ENCODE measurements at regions not wholly inside any gene's neighbourhood (a gene's known extent, or its start where the extent isn't known, plus 50 kb on each side); places are given as distances from the start of the nearest gene placed in this dataset.

DNA sequence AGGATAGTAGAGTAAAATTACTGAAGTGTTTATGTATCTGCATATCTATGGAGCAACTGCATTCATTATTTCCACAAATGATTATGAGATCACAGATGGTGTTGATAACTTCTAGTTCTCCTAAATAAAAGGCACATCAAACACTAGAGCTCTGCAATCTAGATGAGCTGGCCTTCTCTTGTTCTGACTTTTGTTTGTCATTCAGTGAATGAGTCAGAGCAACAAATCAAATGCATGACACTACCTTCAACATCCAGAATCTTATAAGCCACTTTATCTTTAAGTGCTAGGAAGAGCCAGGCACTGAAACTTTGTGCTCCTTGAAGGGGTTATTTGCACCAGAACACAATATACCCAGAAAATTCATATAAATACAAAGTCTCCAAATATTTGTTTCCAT is 456.0 kb downstream of the PCDH17 start:
- 0 out of 4 replicates have a peak, but pooled peaks cover 0 to under 1% of the 10 kb centered on the region in 2 experiments for H3K4me1 Mint-ChIP-seq
- H3K27ac Mint-ChIP-seq = no peak overlapping the region
- Histone ChIP-seq H3K9ac (ENCODE audit: extremely low read depth, insufficient read length, low read length) (no peak overlapping the region), H3K23me2 (ENCODE audit: insufficient read length, low read depth, low read length, poor library complexity, severe bottlenecking) (no peaks in the 10 kb centered on the region), H3T11ph (ENCODE audit: low read length) (no peak overlapping the region), H4K91ac (ENCODE audit: insufficient read length, low read depth, low read length) (no peak overlapping the region), H3K9me3 (ENCODE audit: control insufficient read depth, low read depth, low read length) (no peaks in the 10 kb centered on the region), H3K4ac (ENCODE audit: low read depth, low read length) (no peak overlapping the region), H3K79me2 (ENCODE audit: insufficient read depth, low read length) (no peaks in the 10 kb centered on the region), H2AK5ac (ENCODE audit: insufficient read length, low read length) (no peak overlapping the region), H3K14ac (ENCODE audit: insufficient read depth, low read length) (no peak overlapping the region), H2BK12ac (ENCODE audit: insufficient read length, low read depth, low read length) (no peak overlapping the region), H3K4me1 (ENCODE audit: insufficient read depth, low read length) (no peaks in the 10 kb centered on the region), H3K4me2 (ENCODE audit: insufficient read depth, insufficient read length, low read length) (no peak overlapping the region), H4K5ac (ENCODE audit: insufficient read length, low read depth, low read length) (no peak overlapping the region), H3K23ac (ENCODE audit: insufficient read length, low read depth, low read length) (no peak overlapping the region), H3K79me1 (ENCODE audit: insufficient read depth, low read depth, low read length, poor library complexity, severe bottlenecking) (no peaks in the 10 kb centered on the region), H2AFZ (ENCODE audit: low read length) (no peak overlapping the region), H3K27me3 (ENCODE audit: insufficient read depth, low read length) (no peaks in the 10 kb centered on the region), H2BK15ac (ENCODE audit: low read depth, low read length) (no peak overlapping the region), H4K8ac (replicated peaks; ENCODE audit: insufficient read length, low read depth, low read length) (no peak overlapping the region), H4K20me1 (ENCODE audit: control insufficient read depth, insufficient read depth, insufficient read length) (no peaks in the 10 kb centered on the region), H2BK120ac (ENCODE audit: low read depth, low read length, poor library complexity, severe bottlenecking) (no peak overlapping the region), H3K18ac (ENCODE audit: insufficient read length, low read depth, low read length) (no peak overlapping the region), H3K56ac (ENCODE audit: insufficient read length, low read depth, low read length) (no peak overlapping the region), H2BK5ac (ENCODE audit: insufficient read length, low read length) (no peak overlapping the region), H2BK20ac (ENCODE audit: low read depth, low read length, poor library complexity, severe bottlenecking) (no peak overlapping the region), H3K27ac (ENCODE audit: insufficient read length, low read depth, low read length) (no peak overlapping the region)
- H3K27me3 Mint-ChIP-seq (ENCODE audit: low read depth) = no peaks in the 10 kb centered on the region
- no peak overlapping the region for H3K4me3 Mint-ChIP-seq
- TF ChIP-seq CTCF (conservative IDR thresholded peaks at IDR 0.05) = no peak
- no peak for DNase-seq
- H3K36me3 Mint-ChIP-seq (ENCODE audit: insufficient read depth in 1 of 3, low read depth in 3 of 3) = no peaks in the 10 kb centered on the region
- H3K9me3 Mint-ChIP-seq = no peaks in the 10 kb centered on the region
